GM23248 (cell line): ENCODE measurements at regions not wholly inside any gene's neighbourhood (a gene's known extent, or its start where the extent isn't known, plus 50 kb on each side); places are given as distances from the start of the nearest gene placed in this dataset. TPM values are rescaled to one million over a fixed set of nuclear protein-coding genes. Genes with fewer than 3 reads are reported as not detected.
"Not testable (repeated sequence)": the region's sequence is repeated elsewhere in the genome, so short reads cannot be mapped to it uniquely, and the experiment has no call there.

Source experiments
- DNase-seq: peaks from one replicate; pipeline ENCODE4 v3.0.0-alpha.2; 2015
- H2AFZ ChIP-seq: fragments of 200-600 bp; sonication (generic); 2 replicates; pipeline ENCODE4 v1.6.1; 2016; ENCODE audit warnings: antibody characterized with exemption
- H3F3A ChIP-seq: fragments of 200-600 bp; sonication (generic); 2 replicates; pipeline ENCODE4 v1.6.1; 2016; ENCODE audit warnings: mild to moderate bottlenecking, antibody characterized with exemption, mixed run types; ENCODE audit not compliant: insufficient read depth
- H3K27ac ChIP-seq: fragments of 200-600 bp; sonication (generic); 2 replicates; pipeline ENCODE4 v1.5.1; 2016; ENCODE audit warnings: mild to moderate bottlenecking
- H3K27me3 ChIP-seq: fragments of 200-600 bp; sonication (generic); replicated peaks from 2 replicates; pipeline ENCODE4 v1.6.1; 2016; ENCODE audit warnings: mild to moderate bottlenecking; ENCODE audit not compliant: insufficient read depth
- H3K36me3 ChIP-seq: fragments of 200-600 bp; sonication (generic); 2 replicates; pipeline ENCODE4 v1.6.1; 2016; ENCODE audit warnings: low read depth, mild to moderate bottlenecking
- H3K4me1 ChIP-seq: fragments of 200-600 bp; sonication (generic); 2 replicates; pipeline ENCODE4 v1.6.1; 2016; ENCODE audit warnings: mild to moderate bottlenecking; ENCODE audit not compliant: insufficient read depth
- H3K4me2 ChIP-seq: fragments of 200-600 bp; sonication (generic); one replicate; pipeline ENCODE4 v1.6.1; 2016; ENCODE audit warnings: mild to moderate bottlenecking; ENCODE audit not compliant: unreplicated experiment
- H3K4me3 ChIP-seq: fragments of 200-600 bp; sonication (generic); 2 replicates; pipeline ENCODE4 v1.5.1; 2016; ENCODE audit warnings: mild to moderate bottlenecking
- H3K79me2 ChIP-seq: fragments of 200-600 bp; sonication (generic); 2 replicates; pipeline ENCODE4 v1.6.1; 2016; ENCODE audit warnings: mild to moderate bottlenecking; ENCODE audit not compliant: insufficient read depth
- H3K9ac ChIP-seq: fragments of 200-600 bp; sonication (generic); 2 replicates; pipeline ENCODE4 v1.6.1; 2016; ENCODE audit warnings: mild to moderate bottlenecking
- H3K9me2 ChIP-seq: fragments of 200-600 bp; sonication (generic); 2 replicates; pipeline ENCODE4 v1.6.1; 2016; ENCODE audit warnings: mixed run types, mild to moderate bottlenecking, moderate library complexity; ENCODE audit not compliant: insufficient read depth
- H3K9me3 ChIP-seq: fragments of 200-600 bp; sonication (generic); one replicate; pipeline ENCODE4 v1.6.1; 2017; ENCODE audit warnings: low read depth
- H4K20me1 ChIP-seq: fragments of 200-600 bp; sonication (generic); 2 replicates; pipeline ENCODE4 v1.6.0; 2016; ENCODE audit not compliant: insufficient read depth
- WGBS, 2 experiments: methylation state at CpG; one replicate each; pipeline ENCODE4 v1.1.6; 2015 to 2017; ENCODE audit warnings: low lambda C conversion rate in 2 of 2, low coverage in 1 of 2; ENCODE audit errors: missing lambda C conversion rate in 2 of 2; 5-methylcytosine and 5-hydroxymethylcytosine counted together
- in situ Hi-C: fragments of 300-500 bp; cut with MboI; formaldehyde crosslinking; loops from 2 replicates; pipeline ENCODE4 v1.15.0; 2020
- small RNA-seq: library from RNA; depleted of rRNA; stranded (forward); fragments of <200 nt; gene quantifications from one replicate; pipeline ENCODE3, GENCODE V24; 2014; ENCODE audit warnings: low read depth, low replicate concordance

DNA sequence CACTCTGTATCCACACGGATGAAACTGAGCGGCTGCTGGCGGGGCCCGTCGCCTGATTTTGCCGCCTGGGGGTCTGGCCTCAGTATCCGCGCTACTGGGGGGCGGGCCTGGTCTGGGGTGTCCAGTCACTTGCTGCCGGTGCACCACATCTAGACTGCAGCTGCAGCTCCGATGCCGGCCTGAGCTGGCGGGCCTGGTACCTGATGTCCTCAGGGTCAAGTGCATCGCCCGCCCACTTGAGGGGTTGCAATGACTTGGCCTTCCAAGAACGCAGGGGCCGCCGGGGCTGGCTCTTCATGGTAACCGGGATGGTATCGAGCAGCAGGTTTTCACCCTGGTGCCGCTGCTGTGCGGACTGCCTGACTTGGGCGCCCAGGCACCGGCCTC is 532.8 kb upstream of the DEFB115 start:
- H3K9ac ChIP-seq, H3K27ac ChIP-seq, DNase-seq, H4K20me1 ChIP-seq, H3K27me3 ChIP-seq, H3K9me3 ChIP-seq, H3K9me2 ChIP-seq, H3K79me2 ChIP-seq, H2AFZ ChIP-seq, H3K4me3 ChIP-seq, H3F3A ChIP-seq, H3K4me2 ChIP-seq, H3K36me3 ChIP-seq, in situ Hi-C loops, H3K4me1 ChIP-seq: not testable (repeated sequence)
- WGBS, 2 experiments: 32 to 48% methylated on average over 19 to 24 of the region's 24 CpGs

- H3K9me3 ChIP-seq, H3K4me1 ChIP-seq, H3F3A ChIP-seq, H2AFZ ChIP-seq, H3K27me3 ChIP-seq, H3K9ac ChIP-seq, H3K4me3 ChIP-seq, DNase-seq, H3K9me2 ChIP-seq, H3K36me3 ChIP-seq, H3K4me2 ChIP-seq, H3K27ac ChIP-seq, in situ Hi-C loops, H3K79me2 ChIP-seq, H4K20me1 ChIP-seq: not testable (repeated sequence)
- WGBS, 2 experiments: 60 to 68% methylated on average over 19 of the region's 19 CpGs
These were observed 532.3 kb upstream of the DEFB115 start for GRCh38 chr20:30725188-30725587.

DNA sequence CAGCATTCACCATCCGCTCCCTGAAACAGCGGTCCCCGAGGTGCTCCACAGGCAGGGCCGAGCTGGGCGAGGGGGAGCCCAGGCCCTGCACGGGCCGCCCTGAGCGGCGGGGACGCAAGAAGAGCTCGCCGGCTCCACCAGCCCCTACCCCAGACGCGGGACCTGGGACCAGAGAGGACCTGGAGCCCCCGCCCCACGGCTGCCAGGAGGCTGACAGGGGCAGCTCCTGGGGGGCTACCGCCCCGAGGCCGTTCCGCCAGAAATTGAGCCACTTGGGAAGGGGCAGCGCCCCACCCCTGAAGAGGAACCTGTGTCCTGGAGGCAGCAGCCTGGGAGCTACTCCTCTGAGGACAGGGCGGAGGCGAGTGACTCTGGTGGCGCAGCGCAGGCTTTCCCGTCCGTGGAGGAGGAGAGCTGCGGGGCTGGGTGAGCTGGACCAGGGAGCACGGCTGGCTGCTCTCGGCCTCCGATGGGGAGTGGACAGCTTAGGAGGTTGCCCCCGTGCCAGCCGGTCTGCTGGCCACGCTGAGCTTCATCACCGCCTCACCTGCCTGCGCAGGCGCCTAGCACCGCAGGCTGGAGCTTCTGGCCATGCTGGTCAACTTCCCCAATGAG is 529.1 kb upstream of the DEFB115 start:
- H3K9me3 ChIP-seq, H3K27ac ChIP-seq, H3K27me3 ChIP-seq, DNase-seq, H3K4me3 ChIP-seq, H2AFZ ChIP-seq, H3K9ac ChIP-seq, H3F3A ChIP-seq, in situ Hi-C loops, H3K79me2 ChIP-seq, H4K20me1 ChIP-seq, H3K4me2 ChIP-seq, H3K36me3 ChIP-seq, H3K4me1 ChIP-seq, H3K9me2 ChIP-seq: not testable (repeated sequence)
- WGBS, 2 experiments: 61 to 65% methylated on average over 16 to 35 of the region's 38 CpGs

Small RNA genes lying in the stretch of these regions (small RNA-seq; reads per million reads assigned to genes)
- 0.25 reads per million for gene RF00002
- gene RF00026: not detected
